Glomerular endothelial cell (primary cell): ENCODE measurements at regions not wholly inside any gene's neighbourhood (a gene's known extent, or its start where the extent isn't known, plus 50 kb on each side); places are given as distances from the start of the nearest gene placed in this dataset.
A peak's percentile ranks its signal among the peaks of the same experiment; 100 is the strongest.

Source experiments
- DNase-seq: peaks from one replicate; pipeline ENCODE4 v3.0.0-alpha.2; 2011; ENCODE audit warnings: low read depth, low spot score; ENCODE audit errors: extremely low read depth

GRCh38 chr1:184267747-184268146, 119.1 kb upstream of the C1orf21 start:
- no peak for DNase-seq

- no peak for DNase-seq
Observed at GRCh38 chr1:184270556-184270955, 116.3 kb upstream of the C1orf21 start.

- no peak for DNase-seq
Observed at GRCh38 chr1:184272175-184272866, 114.5 kb upstream of the C1orf21 start.

GRCh38 chr1:184276416-184276815, 110.4 kb upstream of the C1orf21 start:
- DNase-seq: no peak

GRCh38 chr1:184279911-184280458, 106.8 kb upstream of the C1orf21 start:
- DNase-seq: no peak

- DNase-seq: no peak
Observed at GRCh38 chr1:184283999-184284398, 102.8 kb upstream of the C1orf21 start.

- no peak for DNase-seq
Observed at GRCh38 chr1:184284900-184285299, 101.9 kb upstream of the C1orf21 start.

- no peak for DNase-seq
Observed at GRCh38 chr1:184285401-184286087, 101.3 kb upstream of the C1orf21 start.

- no peak for DNase-seq
Observed at GRCh38 chr1:184287001-184287400, 99.8 kb upstream of the C1orf21 start.

- DNase-seq: no peak
Observed at GRCh38 chr1:184289825-184290550, 96.8 kb upstream of the C1orf21 start.

GRCh38 chr1:184291701-184292100, 95.1 kb upstream of the C1orf21 start:
- no peak for DNase-seq

- no peak for DNase-seq
Observed at GRCh38 chr1:184292101-184292500, 94.7 kb upstream of the C1orf21 start.

GRCh38 chr1:184294101-184294500, 92.7 kb upstream of the C1orf21 start:
- DNase-seq: no peak

- peak; percentile 94 for DNase-seq
Observed at GRCh38 chr1:184296466-184297243, 90.2 kb upstream of the C1orf21 start.

GRCh38 chr1:184297244-184297750, 89.5 kb upstream of the C1orf21 start:
- DNase-seq: no peak

- DNase-seq: no peak
Observed at GRCh38 chr1:184298440-184299405, 88.1 kb upstream of the C1orf21 start.

- DNase-seq: no peak
Observed at GRCh38 chr1:184299406-184299790, 87.4 kb upstream of the C1orf21 start.

GRCh38 chr1:184299796-184300195, 87.0 kb upstream of the C1orf21 start:
- no peak for DNase-seq

- DNase-seq: no peak
Observed at GRCh38 chr1:184300446-184300845, 86.4 kb upstream of the C1orf21 start.
